SK-N-SH (cell line): ENCODE measurements at regions not wholly inside any gene's neighbourhood (a gene's known extent, or its start where the extent isn't known, plus 50 kb on each side); places are given as distances from the start of the nearest gene placed in this dataset.

Experiments
- CTCF ChIA-PET: fragments of 300-600, 350-600 bp; formaldehyde crosslinking; extraction: SDS; loops from one replicate; lab custom pipeline; 2021; lab: Yijun Ruan, JAX
- POLR2A ChIA-PET: fragments of 350-600 bp; sonication (Branson Sonifier 250); formaldehyde crosslinking; extraction: SDS; loops from one replicate; lab custom pipeline; 2020; ENCODE audit warnings: antibody characterized with exemption, inconsistent platforms; lab: Yijun Ruan, JAX
- DNase-seq: peaks from one replicate; pipeline ENCODE4 v3.0.0; 2012
- H2AFZ ChIP-seq: fragments of 200-600 bp; sonication (generic); 2 replicates; pipeline ENCODE4 v1.8.1; 2016; ENCODE audit warnings: antibody characterized with exemption, mild to moderate bottlenecking, low read depth
- H3F3A ChIP-seq: fragments of 200-600 bp; sonication (generic); replicated peaks from 2 replicates; pipeline ENCODE3; 2016; ENCODE audit warnings: antibody characterized with exemption, mild to moderate bottlenecking; ENCODE audit not compliant: insufficient read depth
- H3K27ac ChIP-seq, 2 experiments: fragments of 200-500 bp in 1 of 2; fragments of 200-600 bp in 1 of 2; sonication (Bioruptor generic) in 1 of 2; sonication (generic), shearing (Covaris generic) in 1 of 2; 2 replicates each; pipeline versions ENCODE4 v1.5.1 to v1.6.1; 2014 to 2016; ENCODE audit warnings: low read depth in 2 of 2, inconsistent platforms in 1 of 2, low read length in 1 of 2, mild to moderate bottlenecking in 1 of 2, mixed read lengths in 1 of 2
- H3K27me3 ChIP-seq: fragments of 200-600 bp; sonication (generic), shearing (Covaris generic); 2 replicates; pipeline ENCODE4 v1.6.1; 2016; ENCODE audit warnings: mixed run types; ENCODE audit not compliant: insufficient read depth
- H3K36me3 ChIP-seq, 2 experiments: fragments of 200-500 bp in 1 of 2; fragments of 200-600 bp in 1 of 2; sonication (Bioruptor generic) in 1 of 2; sonication (generic) in 1 of 2; replicated peaks in 1 of 2; 2 replicates each; pipeline versions ENCODE3 to v1.5.1; 2014 to 2016; ENCODE audit warnings: low read length in 1 of 2, mild to moderate bottlenecking in 1 of 2; ENCODE audit not compliant: insufficient read depth in 2 of 2, control insufficient read depth in 1 of 2
- H3K4me1 ChIP-seq, 2 experiments: fragments of 200-500 bp in 1 of 2; fragments of 200-600 bp in 1 of 2; sonication (Bioruptor generic) in 1 of 2; sonication (generic), shearing (Covaris generic) in 1 of 2; 2 replicates each; pipeline versions ENCODE4 v1.5.1 to v1.6.1; 2014 to 2016; ENCODE audit warnings: low read depth in 1 of 2, low read length in 1 of 2, mixed run types in 1 of 2; ENCODE audit not compliant: insufficient read depth in 2 of 2, control insufficient read depth in 1 of 2
- H3K4me2 ChIP-seq: fragments of 200-600 bp; sonication (generic), shearing (Covaris generic); 2 replicates; pipeline ENCODE4 v1.6.1; 2017; ENCODE audit warnings: mixed run types
- H3K4me3 ChIP-seq, 2 experiments: fragments of 200-500 bp in 1 of 2; fragments of 200-600 bp in 1 of 2; sonication (Bioruptor generic) in 1 of 2; sonication (generic), shearing (Covaris generic) in 1 of 2; 2 replicates each; pipeline versions ENCODE4 v1.5.1 to v1.8.1; 2014 to 2016; ENCODE audit warnings: low read depth in 2 of 2, inconsistent platforms in 1 of 2, low read length in 1 of 2, mild to moderate bottlenecking in 1 of 2, mixed read lengths in 1 of 2, moderate library complexity in 1 of 2
- H3K79me2 ChIP-seq: fragments of 200-600 bp; sonication (generic); 2 replicates; pipeline ENCODE4 v1.8.1; 2017; ENCODE audit warnings: mild to moderate bottlenecking; ENCODE audit not compliant: insufficient read depth
- H3K9ac ChIP-seq: fragments of 200-600 bp; sonication (generic); 2 replicates; pipeline ENCODE4 v1.6.1; 2017; ENCODE audit warnings: mixed run types
- H3K9me2 ChIP-seq: fragments of 200-600 bp; sonication (generic); 2 replicates; pipeline ENCODE4 v1.6.1; 2017; ENCODE audit warnings: mixed run types
- H3K9me3 ChIP-seq: fragments of 200-600 bp; sonication (generic); 2 replicates; pipeline ENCODE4 v1.6.1; 2017; ENCODE audit warnings: mixed run types, mild to moderate bottlenecking, moderate library complexity
- H4K20me1 ChIP-seq: fragments of 200-600 bp; sonication (generic); 2 replicates; pipeline ENCODE4 v1.6.1; 2017; ENCODE audit warnings: mild to moderate bottlenecking, mixed run types; ENCODE audit not compliant: insufficient read depth
- CHD2 ChIP-seq: fragments of 150-350 bp; IDR thresholded peaks from 2 replicates; pipeline ENCODE4 v1.6.1; 2018; ENCODE audit warnings: low read length; ENCODE audit not compliant: partially characterized antibody
- CTCF ChIP-seq: fragments of 200-600 bp; sonication (generic); IDR thresholded peaks from 2 replicates; pipeline ENCODE4 v1.6.1; 2017; ENCODE audit warnings: antibody characterized with exemption, mild to moderate bottlenecking, moderate library complexity
- FOXJ3 ChIP-seq: sonication (generic); formaldehyde crosslinking; IDR thresholded peaks from 2 replicates; pipeline ENCODE4 v1.5.1; 2020; ENCODE audit warnings: mild to moderate bottlenecking, missing genetic modification reagents
- FOXM1 ChIP-seq: IDR thresholded peaks from 2 replicates; pipeline ENCODE4 v1.4.0; 2012; ENCODE audit warnings: low read depth, mild to moderate bottlenecking
- GABPA ChIP-seq: IDR thresholded peaks from 2 replicates; pipeline ENCODE4 v1.4.0; 2012; ENCODE audit warnings: low read depth, mild to moderate bottlenecking
- JUND ChIP-seq: IDR thresholded peaks from 2 replicates; pipeline ENCODE4 v1.4.0; 2012
- MAX ChIP-seq: IDR thresholded peaks from 2 replicates; pipeline ENCODE4 v1.4.0; 2012; ENCODE audit warnings: low read depth
- REST ChIP-seq: IDR thresholded peaks from 2 replicates; pipeline ENCODE4 v1.6.1; 2012; ENCODE audit warnings: mild to moderate bottlenecking, low read depth, low read length, moderate library complexity
- RXRA ChIP-seq: IDR thresholded peaks from 2 replicates; pipeline ENCODE4 v1.4.0; 2012; ENCODE audit warnings: low read depth, mild to moderate bottlenecking, borderline replicate concordance
- SMC3 ChIP-seq: IDR thresholded peaks from 2 replicates; pipeline ENCODE4 v1.6.1; 2012; ENCODE audit warnings: low read depth, low read length, improper control_type of control experiment
- USF1 ChIP-seq: IDR thresholded peaks from 2 replicates; pipeline ENCODE4 v1.4.0; 2012; ENCODE audit warnings: low read depth, borderline replicate concordance
- USF2 ChIP-seq: fragments of 150-350 bp; IDR thresholded peaks from 2 replicates; pipeline ENCODE4 v1.6.1; 2017; ENCODE audit warnings: antibody characterized with exemption, low read length, low read depth, borderline replicate concordance
- YY1 ChIP-seq: IDR thresholded peaks from 2 replicates; pipeline ENCODE4 v1.4.0; 2012; ENCODE audit warnings: low read depth, mild to moderate bottlenecking
- WGBS: methylation state at CpG from one replicate; pipeline ENCODE4 v1.1.6; 2017; ENCODE audit warnings: low lambda C conversion rate; 5-methylcytosine and 5-hydroxymethylcytosine counted together

- TF ChIP-seq CHD2, result no peak
- TF ChIP-seq, all 33 proteins: peak for 0
Observed at GRCh38 chr3:135862361-135862760, 103.2 kb upstream of the PPP2R3A start (continued).

GRCh38 chr3:135864060-135864459 is 101.5 kb upstream of the PPP2R3A start:
- ChIA-PET POLR2A (no interaction called here), CTCF (no interaction called here)
- 20% methylated on average over 1 of the region's 1 CpG for WGBS
- no peaks in the 10 kb centered on the region for H4K20me1 ChIP-seq
- no peaks in the 10 kb centered on the region for H3K79me2 ChIP-seq
- H2AFZ ChIP-seq, result no peak overlapping the region
- no peaks in the 10 kb centered on the region for H3K27me3 ChIP-seq
- no peak overlapping the region for H3K4me2 ChIP-seq
- no peaks in the 10 kb centered on the region for H3K9me3 ChIP-seq
- H3K9ac ChIP-seq, result no peak overlapping the region
- no peak overlapping the region for H3K27ac ChIP-seq
- no peaks in the 10 kb centered on the region for H3K36me3 ChIP-seq
- H3K9me2 ChIP-seq, result no peaks in the 10 kb centered on the region
- no peak for DNase-seq
- H3K4me3 ChIP-seq, result no peak overlapping the region
- no peak for TF ChIP-seq USF2
- TF ChIP-seq MAX, result no peak
- no peak for TF ChIP-seq FOXJ3 (CRISPR knock-in tag)
- TF ChIP-seq GABPA, result no peak
- no peak for TF ChIP-seq CHD2
- TF ChIP-seq JUND, result no peak
- no peak for TF ChIP-seq USF1
- TF ChIP-seq YY1, result no peak
- no peak for TF ChIP-seq CTCF
- TF ChIP-seq REST, result no peak
- no peak for TF ChIP-seq RXRA
- no peak for TF ChIP-seq FOXM1
- no peak for TF ChIP-seq SMC3
- no peaks in the 10 kb centered on the region for H3K4me1 ChIP-seq
- no peaks in the 10 kb centered on the region for H3F3A ChIP-seq
